ENCODE measurements at regions not wholly inside any gene's neighbourhood (a gene's known extent, or its start where the extent isn't known, plus 50 kb on each side); places are given as distances from the start of the nearest gene placed in this dataset.

- H3K4me3 ChIP-seq (ENCODE audit: low read length): no peak overlapping the region
- DNase-seq (ENCODE audit: low read depth): no peak
- TF ChIP-seq, protein P1, sequence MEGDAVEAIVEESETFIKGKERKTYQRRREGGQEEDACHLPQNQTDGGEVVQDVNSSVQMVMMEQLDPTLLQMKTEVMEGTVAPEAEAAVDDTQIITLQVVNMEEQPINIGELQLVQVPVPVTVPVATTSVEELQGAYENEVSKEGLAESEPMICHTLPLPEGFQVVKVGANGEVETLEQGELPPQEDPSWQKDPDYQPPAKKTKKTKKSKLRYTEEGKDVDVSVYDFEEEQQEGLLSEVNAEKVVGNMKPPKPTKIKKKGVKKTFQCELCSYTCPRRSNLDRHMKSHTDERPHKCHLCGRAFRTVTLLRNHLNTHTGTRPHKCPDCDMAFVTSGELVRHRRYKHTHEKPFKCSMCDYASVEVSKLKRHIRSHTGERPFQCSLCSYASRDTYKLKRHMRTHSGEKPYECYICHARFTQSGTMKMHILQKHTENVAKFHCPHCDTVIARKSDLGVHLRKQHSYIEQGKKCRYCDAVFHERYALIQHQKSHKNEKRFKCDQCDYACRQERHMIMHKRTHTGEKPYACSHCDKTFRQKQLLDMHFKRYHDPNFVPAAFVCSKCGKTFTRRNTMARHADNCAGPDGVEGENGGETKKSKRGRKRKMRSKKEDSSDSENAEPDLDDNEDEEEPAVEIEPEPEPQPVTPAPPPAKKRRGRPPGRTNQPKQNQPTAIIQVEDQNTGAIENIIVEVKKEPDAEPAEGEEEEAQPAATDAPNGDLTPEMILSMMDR (IDR thresholded peaks at IDR 0.05; ENCODE audit: insufficient read depth, low read depth, low read length, missing control alignments): no peak
These were observed 677.7 kb downstream of the DCDC2C start for GRCh38 chr2:4381049-4381448.

DNA sequence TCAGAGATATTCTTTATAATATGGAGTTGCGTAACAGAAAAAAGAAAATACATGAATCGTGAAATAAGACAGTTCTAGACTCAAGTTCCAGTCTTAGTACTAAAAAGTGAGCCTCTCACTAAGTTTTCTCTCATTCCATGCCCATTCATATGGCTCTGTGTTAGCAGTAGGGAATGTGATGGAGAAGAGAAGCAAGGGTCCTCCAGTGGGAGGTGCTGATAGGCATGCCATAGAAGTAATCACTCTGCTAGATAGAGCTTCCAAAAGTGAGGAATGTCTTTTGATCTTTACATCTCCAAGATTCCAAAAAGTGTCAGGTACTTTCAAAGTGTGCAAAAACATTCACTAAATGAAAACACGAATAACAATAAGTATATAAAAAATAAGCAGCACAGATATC lies 678.4 kb downstream of the DCDC2C start:
- no peak for DNase-seq (ENCODE audit: low read depth)
- TF ChIP-seq, protein P1 (IDR thresholded peaks at IDR 0.05; ENCODE audit: insufficient read depth, low read depth, low read length, missing control alignments): no peak
- H3K4me3 ChIP-seq (ENCODE audit: low read length): no peak overlapping the region

DNA sequence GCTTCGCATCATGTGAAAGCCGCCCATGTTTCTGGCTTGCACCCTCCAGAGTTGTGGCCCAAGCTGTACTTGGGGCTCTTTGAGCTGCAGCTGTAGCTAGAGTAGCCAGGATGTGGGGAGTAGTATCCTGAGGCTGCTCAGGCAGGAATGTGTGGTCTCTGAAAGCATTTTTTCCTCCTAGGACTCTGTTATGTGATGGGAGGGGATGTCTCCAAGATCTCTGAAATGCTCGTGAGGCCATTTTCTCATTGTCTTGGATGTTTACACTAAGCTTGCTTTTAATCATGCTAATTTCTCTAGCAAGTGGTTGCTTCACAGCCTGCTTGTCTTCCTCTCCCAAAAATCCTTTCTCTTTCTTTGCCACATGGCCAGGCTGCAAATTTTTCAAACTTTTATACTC lies 687.6 kb downstream of the DCDC2C start:
- TF ChIP-seq, protein P1 (IDR thresholded peaks at IDR 0.05; ENCODE audit: insufficient read depth, low read depth, low read length, missing control alignments): no peak
- no peak for DNase-seq (ENCODE audit: low read depth)
- no peak overlapping the region for H3K4me3 ChIP-seq (ENCODE audit: low read length)

- H3K4me3 ChIP-seq (ENCODE audit: low read length): no peak overlapping the region
- no peak for DNase-seq (ENCODE audit: low read depth)
- TF ChIP-seq, protein P1 (IDR thresholded peaks at IDR 0.05; ENCODE audit: insufficient read depth, low read depth, low read length, missing control alignments): no peak
These were observed 701.0 kb downstream of the DCDC2C start for GRCh38 chr2:4404363-4404762.

GRCh38 chr2:4408321-4408720 lies 704.9 kb downstream of the DCDC2C start:
- DNase-seq (ENCODE audit: low read depth): no peak
- no peak overlapping the region for H3K4me3 ChIP-seq (ENCODE audit: low read length)
- TF ChIP-seq, protein P1 (IDR thresholded peaks at IDR 0.05; ENCODE audit: insufficient read depth, low read depth, low read length, missing control alignments): no peak

- no peak for DNase-seq (ENCODE audit: low read depth)
- H3K4me3 ChIP-seq (ENCODE audit: low read length): no peak overlapping the region
- TF ChIP-seq, protein P1 (IDR thresholded peaks at IDR 0.05; ENCODE audit: insufficient read depth, low read depth, low read length, missing control alignments): no peak
These were observed 709.3 kb downstream of the DCDC2C start for GRCh38 chr2:4412637-4413187.

GRCh38 chr2:4415171-4415570 lies 711.8 kb downstream of the DCDC2C start:
- TF ChIP-seq, protein P1 (IDR thresholded peaks at IDR 0.05; ENCODE audit: insufficient read depth, low read depth, low read length, missing control alignments): no peak
- DNase-seq (ENCODE audit: low read depth): no peak
- H3K4me3 ChIP-seq (ENCODE audit: low read length): no peak overlapping the region

Measured in epithelial cell of esophagus (primary cell).